LNCaP clone FGC (cell line): ENCODE measurements at regions not wholly inside any gene's neighbourhood (a gene's known extent, or its start where the extent isn't known, plus 50 kb on each side); places are given as distances from the start of the nearest gene placed in this dataset.

ENCODE experiments used
- DNase-seq: peaks from one replicate; pipeline ENCODE4 v3.0.0-alpha.2; 2011; ENCODE audit warnings: low read depth
- H3K4me3 ChIP-seq: 2 replicates; pipeline ENCODE4 v1.5.1; 2011; ENCODE audit warnings: mild to moderate bottlenecking, low read depth, low read length, control low read depth
- TF ChIP-seq, protein P1 (sequence below): IDR thresholded peaks from 2 replicates; pipeline ENCODE4 v1.5.1; 2012; ENCODE audit warnings: mild to moderate bottlenecking; ENCODE audit not compliant: control insufficient read depth, insufficient read depth; ENCODE audit errors: extremely low read depth

DNA sequence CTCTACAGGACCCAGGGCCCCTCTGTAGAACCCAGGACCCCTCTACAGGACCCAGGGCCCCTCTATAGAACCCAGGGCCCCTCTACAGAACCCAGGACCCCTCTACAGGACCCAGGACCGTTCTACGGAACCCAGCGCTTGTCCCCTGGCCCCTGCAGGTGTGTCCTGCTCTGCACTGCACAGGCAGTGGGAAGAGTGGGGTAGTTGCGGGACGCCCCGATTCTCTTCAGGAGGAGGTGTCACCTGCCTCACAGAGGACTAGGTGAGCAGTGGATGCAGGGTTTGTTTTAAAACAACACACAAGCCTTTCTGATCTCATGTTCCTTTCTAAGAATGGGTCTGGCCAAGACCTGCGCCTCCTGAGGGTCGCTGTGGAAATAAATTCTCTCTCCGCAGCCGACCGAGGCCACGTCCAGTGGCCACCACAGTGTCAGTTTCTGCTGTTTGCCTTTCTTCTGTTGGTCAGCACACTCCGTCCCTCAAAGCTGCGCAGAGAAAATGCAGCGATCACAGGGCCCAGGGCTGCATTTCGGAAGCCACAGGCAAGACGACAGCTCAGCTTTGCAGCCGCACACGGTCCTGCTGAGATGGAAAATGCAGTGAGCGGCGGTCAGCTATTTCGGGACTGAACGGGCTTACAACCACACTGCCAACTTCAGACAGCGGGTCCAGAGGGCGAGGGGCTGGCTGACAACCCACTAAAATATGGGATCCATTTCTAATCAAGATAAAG is 135.2 kb downstream of the DLL1 start:
- DNase-seq: no peak
- TF ChIP-seq, protein P1, sequence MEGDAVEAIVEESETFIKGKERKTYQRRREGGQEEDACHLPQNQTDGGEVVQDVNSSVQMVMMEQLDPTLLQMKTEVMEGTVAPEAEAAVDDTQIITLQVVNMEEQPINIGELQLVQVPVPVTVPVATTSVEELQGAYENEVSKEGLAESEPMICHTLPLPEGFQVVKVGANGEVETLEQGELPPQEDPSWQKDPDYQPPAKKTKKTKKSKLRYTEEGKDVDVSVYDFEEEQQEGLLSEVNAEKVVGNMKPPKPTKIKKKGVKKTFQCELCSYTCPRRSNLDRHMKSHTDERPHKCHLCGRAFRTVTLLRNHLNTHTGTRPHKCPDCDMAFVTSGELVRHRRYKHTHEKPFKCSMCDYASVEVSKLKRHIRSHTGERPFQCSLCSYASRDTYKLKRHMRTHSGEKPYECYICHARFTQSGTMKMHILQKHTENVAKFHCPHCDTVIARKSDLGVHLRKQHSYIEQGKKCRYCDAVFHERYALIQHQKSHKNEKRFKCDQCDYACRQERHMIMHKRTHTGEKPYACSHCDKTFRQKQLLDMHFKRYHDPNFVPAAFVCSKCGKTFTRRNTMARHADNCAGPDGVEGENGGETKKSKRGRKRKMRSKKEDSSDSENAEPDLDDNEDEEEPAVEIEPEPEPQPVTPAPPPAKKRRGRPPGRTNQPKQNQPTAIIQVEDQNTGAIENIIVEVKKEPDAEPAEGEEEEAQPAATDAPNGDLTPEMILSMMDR: no peak

GRCh38 chr6:170153436-170154319 is 137.2 kb downstream of the DLL1 start:
- no peak overlapping the region for H3K4me3 ChIP-seq
- TF ChIP-seq, protein P1: no peak
- no peak for DNase-seq

More for the DNA sequence above, 135.2 kb downstream of the DLL1 start:
- H3K4me3 ChIP-seq: no peak overlapping the region

DNA sequence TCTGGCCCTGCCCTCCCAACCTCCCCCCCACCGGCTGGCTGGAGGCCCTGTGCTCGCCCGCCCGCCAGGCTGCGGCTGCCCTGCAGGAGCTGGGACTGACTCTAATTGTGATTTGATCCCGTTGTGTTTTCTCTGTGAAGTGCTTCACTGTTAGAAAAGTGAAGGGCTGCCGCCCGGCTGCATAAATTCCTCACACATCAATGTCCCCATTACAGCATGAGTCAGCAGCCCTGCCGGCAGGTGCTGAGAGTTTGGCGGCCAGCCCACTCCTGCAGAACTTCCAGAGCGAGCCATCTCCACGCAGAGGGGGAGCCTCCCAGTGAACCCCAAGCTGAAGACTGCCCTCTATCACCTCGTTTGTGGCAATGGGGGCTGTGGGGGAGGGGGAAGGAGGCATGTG is 137.9 kb downstream of the DLL1 start:
- DNase-seq: peak; percentile 37
- no peak overlapping the region for H3K4me3 ChIP-seq
- TF ChIP-seq, protein P1: no peak

GRCh38 chr6:170152124-170152926 is 138.6 kb downstream of the DLL1 start:
- H3K4me3 ChIP-seq: no peak overlapping the region
- no peak for DNase-seq
- TF ChIP-seq, protein P1: no peak

DNA sequence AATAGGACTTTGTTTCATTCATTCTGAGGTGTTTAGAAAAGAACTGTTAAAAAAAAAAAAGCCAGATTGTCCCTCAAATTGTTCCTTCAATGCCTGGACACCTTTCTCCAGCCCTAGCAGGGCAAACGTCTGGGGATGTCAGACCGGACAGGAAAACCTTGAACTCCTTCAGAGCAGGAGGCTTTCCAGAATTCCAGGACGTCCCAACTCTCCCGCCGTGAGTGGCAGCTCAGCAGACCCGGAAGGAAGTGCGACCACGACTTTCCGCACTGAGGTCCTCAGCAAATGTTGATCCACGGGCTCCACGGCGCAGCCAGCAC is 139.1 kb downstream of the DLL1 start:
- no peak overlapping the region for H3K4me3 ChIP-seq
- DNase-seq: no peak
- TF ChIP-seq, protein P1: no peak

- TF ChIP-seq, protein P1: no peak
- no peak for DNase-seq
These were observed 139.5 kb downstream of the DLL1 start for GRCh38 chr6:170151321-170151771.

More at GRCh38 chr6:170151321-170151771, 139.5 kb downstream of the DLL1 start:
- H3K4me3 ChIP-seq: no peak overlapping the region
